Sigmoid colon (tissue), 4 donors: ENCODE measurements at regions not wholly inside any gene's neighbourhood (a gene's known extent, or its start where the extent isn't known, plus 50 kb on each side); places are given as distances from the start of the nearest gene placed in this dataset.

Source experiments
- CTCF ChIP-seq, 4 experiments: fragments of 450-650 bp in 3 of 4; fragments of 200-600 bp in 1 of 4; IDR thresholded peaks; one replicate each; pipeline ENCODE4 v1.5.1; 2016 to 2019; ENCODE audit warnings: antibody characterized with exemption in 4 of 4, mild to moderate bottlenecking in 3 of 4, moderate library complexity in 2 of 4
- POLR2AphosphoS5 ChIP-seq, 4 donors: sonication (generic); formaldehyde crosslinking; IDR thresholded peaks; one replicate each; pipeline ENCODE4 v1.6.1; 2017; ENCODE audit warnings: antibody characterized with exemption in 4 of 4

- no peak for TF ChIP-seq CTCF (IDR thresholded peaks at IDR 0.05)
- TF ChIP-seq POLR2AphosphoS5 (IDR thresholded peaks at IDR 0.05): no peak
Observed at GRCh38 chr3:93746-94145, 102.8 kb upstream of the CHL1 start.
